ENCODE measurements at regions not wholly inside any gene's neighbourhood (a gene's known extent, or its start where the extent isn't known, plus 50 kb on each side); places are given as distances from the start of the nearest gene placed in this dataset.
"Not testable (repeated sequence)": the region's sequence is repeated elsewhere in the genome, so short reads cannot be mapped to it uniquely, and the experiment has no call there.

DNA sequence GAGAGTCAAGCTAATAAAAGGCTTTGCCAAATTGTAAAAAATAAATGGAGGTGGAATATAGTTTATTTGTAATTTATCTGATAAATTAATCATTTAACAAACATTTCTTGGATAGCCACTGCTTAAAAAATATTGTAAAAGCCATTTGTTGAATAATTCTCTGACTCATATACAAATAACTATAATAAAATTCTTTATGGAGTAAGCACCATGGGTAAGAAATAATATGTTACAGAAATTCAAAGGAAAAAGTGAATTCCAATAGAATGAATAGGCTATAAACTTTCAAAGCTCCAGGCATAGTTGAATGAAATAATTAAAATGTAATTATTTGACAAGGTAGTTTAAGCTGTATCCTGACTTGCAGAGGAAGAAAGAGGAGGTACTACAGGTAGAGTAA, 291.4 kb upstream of the TMEM229A start:
- DNase-seq, result no peak

- no peak for DNase-seq
Observed at GRCh38 chr7:124323597-124323996, 290.7 kb upstream of the TMEM229A start.

DNA sequence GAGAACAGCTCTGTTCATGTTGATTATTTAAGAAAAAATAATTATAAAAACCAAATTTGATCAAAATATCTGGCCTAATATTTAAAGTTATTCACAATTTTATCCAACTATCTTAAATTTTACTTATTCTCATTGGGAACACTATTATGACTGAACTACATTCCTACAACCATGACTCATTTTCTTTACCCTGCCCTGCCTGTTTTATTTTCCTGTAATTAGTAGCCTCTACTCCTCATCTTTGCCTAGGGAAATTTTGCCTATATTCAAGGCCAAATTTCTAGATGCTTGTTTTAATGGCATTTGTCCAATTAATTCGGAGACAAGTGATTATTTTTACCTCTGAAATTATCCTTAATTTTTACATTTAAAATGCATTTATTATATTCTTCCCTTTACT, 289.7 kb upstream of the TMEM229A start:
- DNase-seq, result no peak

DNA sequence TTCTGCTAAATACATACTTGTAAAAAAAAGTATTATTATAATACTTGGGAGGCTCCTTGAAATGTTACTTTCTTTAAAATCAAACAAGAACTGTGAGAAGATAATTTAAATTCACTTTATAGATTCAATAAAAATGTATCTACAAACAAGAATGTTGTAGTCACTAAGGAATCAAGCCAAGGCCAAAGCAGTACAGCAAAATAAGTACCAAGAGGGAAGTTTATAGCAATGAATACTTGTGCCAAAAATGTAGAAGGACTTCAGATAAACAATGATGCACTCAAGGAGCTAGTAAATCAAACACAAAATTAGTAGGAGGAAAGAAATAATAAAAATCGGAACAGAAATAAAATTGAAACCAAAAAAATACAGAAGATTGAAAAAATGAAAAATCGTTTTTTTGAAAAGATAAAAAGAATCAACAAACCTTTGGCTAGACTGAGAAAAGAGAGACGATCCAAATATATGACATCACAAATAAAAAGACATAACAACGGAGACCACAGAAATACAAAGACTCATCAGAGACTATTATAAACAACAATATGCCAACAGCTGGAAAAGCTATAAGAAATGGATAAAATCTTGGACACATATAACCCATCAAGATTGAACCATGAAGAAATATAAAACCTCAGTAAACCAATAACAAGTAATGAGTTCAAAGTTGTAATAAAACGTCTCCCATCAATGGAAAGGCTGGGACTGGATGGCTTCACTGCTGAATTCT, 286.0 kb upstream of the TMEM229A start:
- no peak for DNase-seq

GRCh38 chr7:124310934-124311390, 278.1 kb upstream of the TMEM229A start:
- DNase-seq, result no peak

GRCh38 chr7:124308384-124308783, 275.5 kb upstream of the TMEM229A start:
- DNase-seq, result no peak

- no peak for DNase-seq
Observed at GRCh38 chr7:124295289-124295688, 262.4 kb upstream of the TMEM229A start.

GRCh38 chr7:124284937-124285336, 252.1 kb upstream of the TMEM229A start:
- DNase-seq, result no peak

DNA sequence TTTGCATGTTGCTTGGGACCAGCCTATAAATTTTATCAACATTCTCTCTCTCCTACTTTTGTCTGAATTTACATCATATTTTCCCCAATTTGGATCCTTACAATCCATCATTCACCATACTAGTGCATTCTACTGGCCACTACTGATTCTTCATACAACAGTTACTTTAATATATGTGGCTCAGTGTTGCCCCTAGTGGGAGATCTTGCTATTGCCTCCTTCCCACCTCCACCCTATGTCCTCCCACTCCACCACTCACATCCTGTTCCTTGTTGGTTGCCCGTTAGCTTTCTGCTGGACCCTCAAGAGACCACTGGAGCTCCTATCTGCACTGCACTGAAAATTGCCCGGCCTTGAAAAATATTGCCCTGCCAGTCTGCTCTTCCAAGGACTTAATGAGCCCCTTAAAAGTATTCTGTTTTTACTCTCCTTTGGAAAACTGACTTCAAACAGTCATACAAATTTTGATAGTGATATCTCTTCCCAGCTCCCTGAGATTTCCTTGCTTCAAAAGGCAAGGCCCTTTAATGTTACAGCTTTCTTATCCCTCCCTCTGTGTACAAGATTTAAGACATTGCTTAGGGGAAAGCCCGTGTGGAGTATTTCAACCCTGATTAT, 243.2 kb upstream of the TMEM229A start:
- peak in 1 of 14 donors; percentile 4 for DNase-seq

GRCh38 chr7:124275411-124275810, 242.5 kb upstream of the TMEM229A start:
- no peak for DNase-seq

- no peak for DNase-seq
Observed at GRCh38 chr7:124269774-124270173, 236.9 kb upstream of the TMEM229A start.

GRCh38 chr7:124267154-124267553, 234.3 kb upstream of the TMEM229A start:
- DNase-seq, result no peak

- no peak for DNase-seq
Observed at GRCh38 chr7:124263232-124263827, 230.5 kb upstream of the TMEM229A start.

- DNase-seq, result no peak
Observed at GRCh38 chr7:124261710-124262109, 228.8 kb upstream of the TMEM229A start.

GRCh38 chr7:124257638-124258308, 224.9 kb upstream of the TMEM229A start:
- DNase-seq, result no peak

GRCh38 chr7:124255041-124255655, 222.3 kb upstream of the TMEM229A start:
- no peak for DNase-seq

- DNase-seq, result no peak
Observed at GRCh38 chr7:124254396-124254795, 221.5 kb upstream of the TMEM229A start.

- no peak for DNase-seq
Observed at GRCh38 chr7:124251636-124252035, 218.8 kb upstream of the TMEM229A start.

- DNase-seq, result no peak
Observed at GRCh38 chr7:124250297-124251034, 217.6 kb upstream of the TMEM229A start.

DNA sequence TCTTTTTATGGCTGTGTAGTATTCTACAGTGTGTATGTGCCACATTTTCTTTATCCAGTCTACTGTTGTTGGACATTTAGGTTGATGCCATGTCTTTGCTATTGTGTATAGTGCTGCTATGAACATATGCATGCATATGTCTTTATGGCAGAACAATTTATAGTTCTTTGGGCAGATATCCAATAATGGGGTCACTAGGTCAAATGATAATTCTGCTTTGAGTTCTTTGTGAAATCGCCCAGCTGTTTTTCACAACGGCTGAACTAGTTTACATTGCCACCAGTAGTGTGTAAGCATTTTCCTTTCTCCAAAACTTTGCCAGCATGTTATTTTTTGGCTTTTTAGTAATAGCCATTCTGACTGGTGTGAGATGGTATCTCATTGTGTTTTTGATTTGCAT, 214.8 kb upstream of the TMEM229A start:
- DNase-seq, result no peak

DNA sequence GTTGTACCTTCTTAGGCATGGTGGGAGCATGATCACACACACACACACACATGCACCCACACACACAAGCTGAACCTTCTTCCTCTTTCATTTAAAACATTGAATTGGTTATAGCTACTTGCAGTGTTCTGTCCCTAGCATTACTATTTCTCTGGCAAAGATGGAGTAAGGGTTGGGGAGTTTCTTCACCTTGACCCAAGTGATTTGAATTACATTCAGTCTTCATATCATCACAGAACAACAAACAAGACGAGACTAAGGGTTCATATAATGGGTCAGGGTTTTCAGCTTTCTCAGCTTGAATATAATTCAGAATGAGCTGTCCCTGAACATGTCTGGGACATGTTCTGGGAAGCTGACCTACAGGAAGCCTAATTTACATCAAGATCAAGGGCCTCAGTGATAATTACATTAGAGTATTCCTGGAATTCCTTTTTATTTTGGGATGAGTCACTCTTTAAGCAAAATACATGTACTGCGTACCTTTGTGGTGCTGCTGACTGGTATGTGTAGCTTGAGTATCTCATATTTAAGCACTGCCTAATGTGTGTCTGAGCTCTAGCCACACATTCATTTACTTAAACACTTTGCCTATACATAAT, 213.5 kb upstream of the TMEM229A start:
- DNase-seq, result no peak

DNA sequence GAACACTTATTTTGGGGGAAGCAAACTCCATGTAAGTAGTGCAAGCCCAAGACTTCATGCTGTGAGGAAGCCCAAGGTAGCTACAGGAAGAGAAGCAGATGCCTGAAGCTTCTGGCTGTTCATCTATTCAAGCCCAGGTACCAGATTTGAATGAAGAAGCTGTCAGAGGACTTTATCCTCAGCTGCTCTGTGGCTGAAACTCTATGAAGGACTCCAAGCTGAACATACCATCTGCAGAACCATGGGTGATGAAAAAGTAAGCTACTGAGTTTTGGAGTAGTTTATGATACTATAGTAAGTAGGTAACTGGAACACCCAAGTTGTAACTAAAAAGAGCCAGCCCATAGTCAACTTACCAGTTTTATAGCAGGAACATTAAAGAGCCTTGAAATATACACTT, 211.6 kb upstream of the TMEM229A start:
- not testable (repeated sequence) for DNase-seq
